ENCODE measurements at regions not wholly inside any gene's neighbourhood (a gene's known extent, or its start where the extent isn't known, plus 50 kb on each side); places are given as distances from the start of the nearest gene placed in this dataset.

DNA sequence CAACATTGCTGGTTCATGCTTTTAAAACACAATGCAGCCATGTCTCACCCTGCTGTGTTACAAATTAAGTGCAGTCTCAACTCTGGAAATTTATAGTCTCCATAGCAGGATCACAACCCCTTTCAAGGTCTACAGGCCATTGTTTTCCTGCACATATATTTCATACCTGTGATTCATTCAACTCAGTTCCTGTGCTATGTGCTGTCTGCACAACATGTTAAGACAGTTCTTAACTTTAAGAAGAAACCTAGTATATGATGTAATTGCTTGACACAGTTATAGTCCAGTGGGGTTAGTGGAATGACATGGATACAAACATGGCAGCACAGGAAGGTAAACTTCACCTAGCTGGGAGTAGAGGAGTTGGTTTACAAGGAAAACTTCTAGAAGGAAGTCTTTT, 106.4 kb downstream of the IFI44 start:
- TF ChIP-seq, protein P1, sequence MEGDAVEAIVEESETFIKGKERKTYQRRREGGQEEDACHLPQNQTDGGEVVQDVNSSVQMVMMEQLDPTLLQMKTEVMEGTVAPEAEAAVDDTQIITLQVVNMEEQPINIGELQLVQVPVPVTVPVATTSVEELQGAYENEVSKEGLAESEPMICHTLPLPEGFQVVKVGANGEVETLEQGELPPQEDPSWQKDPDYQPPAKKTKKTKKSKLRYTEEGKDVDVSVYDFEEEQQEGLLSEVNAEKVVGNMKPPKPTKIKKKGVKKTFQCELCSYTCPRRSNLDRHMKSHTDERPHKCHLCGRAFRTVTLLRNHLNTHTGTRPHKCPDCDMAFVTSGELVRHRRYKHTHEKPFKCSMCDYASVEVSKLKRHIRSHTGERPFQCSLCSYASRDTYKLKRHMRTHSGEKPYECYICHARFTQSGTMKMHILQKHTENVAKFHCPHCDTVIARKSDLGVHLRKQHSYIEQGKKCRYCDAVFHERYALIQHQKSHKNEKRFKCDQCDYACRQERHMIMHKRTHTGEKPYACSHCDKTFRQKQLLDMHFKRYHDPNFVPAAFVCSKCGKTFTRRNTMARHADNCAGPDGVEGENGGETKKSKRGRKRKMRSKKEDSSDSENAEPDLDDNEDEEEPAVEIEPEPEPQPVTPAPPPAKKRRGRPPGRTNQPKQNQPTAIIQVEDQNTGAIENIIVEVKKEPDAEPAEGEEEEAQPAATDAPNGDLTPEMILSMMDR (IDR thresholded peaks at IDR 0.05), result no peak
- no peak for TF ChIP-seq EP300 (IDR thresholded peaks at IDR 0.05)
- no peak for TF ChIP-seq POLR2A (IDR thresholded peaks at IDR 0.05)
- no peak for TF ChIP-seq POLR2AphosphoS5 (IDR thresholded peaks at IDR 0.05)
